ENCODE measurements at regions not wholly inside any gene's neighbourhood (a gene's known extent, or its start where the extent isn't known, plus 50 kb on each side); places are given as distances from the start of the nearest gene placed in this dataset.
"Not testable (repeated sequence)": the region's sequence is repeated elsewhere in the genome, so short reads cannot be mapped to it uniquely, and the experiment has no call there.

GRCh38 chr18:73681912-73682311 is 465.7 kb downstream of the FBXO15 start:
- no peak for DNase-seq (ENCODE audit: low spot score)

GRCh38 chr18:73681398-73681797 is 466.2 kb downstream of the FBXO15 start:
- DNase-seq (ENCODE audit: low spot score): no peak

GRCh38 chr18:73679941-73680712 is 467.5 kb downstream of the FBXO15 start:
- no peak for DNase-seq (ENCODE audit: low spot score)

GRCh38 chr18:73677450-73677849 is 470.2 kb downstream of the FBXO15 start:
- DNase-seq (ENCODE audit: low spot score): no peak

- no peak for DNase-seq (ENCODE audit: low spot score)
Observed at GRCh38 chr18:73674125-73674865, 473.3 kb downstream of the FBXO15 start.

- DNase-seq (ENCODE audit: low spot score): not testable (repeated sequence)
Observed at GRCh38 chr18:73671480-73671879, 476.2 kb downstream of the FBXO15 start.

GRCh38 chr18:73670524-73670923 is 477.1 kb downstream of the FBXO15 start:
- DNase-seq (ENCODE audit: low spot score): peak; percentile 4

GRCh38 chr18:73670039-73670438 is 477.6 kb downstream of the FBXO15 start:
- no peak for DNase-seq (ENCODE audit: low spot score)

- DNase-seq (ENCODE audit: low spot score): no peak
Observed at GRCh38 chr18:73669297-73669696, 478.3 kb downstream of the FBXO15 start.

- no peak for DNase-seq (ENCODE audit: low spot score)
Observed at GRCh38 chr18:73668051-73668450, 479.6 kb downstream of the FBXO15 start.

GRCh38 chr18:73666772-73667171 is 480.9 kb downstream of the FBXO15 start:
- DNase-seq (ENCODE audit: low spot score): no peak

GRCh38 chr18:73664896-73665295 is 482.7 kb downstream of the FBXO15 start:
- DNase-seq (ENCODE audit: low spot score): no peak

GRCh38 chr18:73663581-73663980 is 484.1 kb downstream of the FBXO15 start:
- no peak for DNase-seq (ENCODE audit: low spot score)

GRCh38 chr18:73662421-73662820 is 485.2 kb downstream of the FBXO15 start:
- no peak for DNase-seq (ENCODE audit: low spot score)

- no peak for DNase-seq (ENCODE audit: low spot score)
Observed at GRCh38 chr18:73660931-73661856, 486.4 kb downstream of the FBXO15 start.

GRCh38 chr18:73656691-73657090 is 490.9 kb downstream of the FBXO15 start:
- no peak for DNase-seq (ENCODE audit: low spot score)

- DNase-seq (ENCODE audit: low spot score): no peak
Observed at GRCh38 chr18:73653827-73654226, 493.8 kb downstream of the FBXO15 start.

GRCh38 chr18:73653251-73653650 is 494.4 kb downstream of the FBXO15 start:
- no peak for DNase-seq (ENCODE audit: low spot score)

- no peak for DNase-seq (ENCODE audit: low spot score)
Observed at GRCh38 chr18:73647391-73647790, 500.2 kb downstream of the FBXO15 start.

- DNase-seq (ENCODE audit: low spot score): no peak
Observed at GRCh38 chr18:73646772-73647171, 500.9 kb downstream of the FBXO15 start.

GRCh38 chr18:73646196-73646595 is 501.4 kb downstream of the FBXO15 start:
- no peak for DNase-seq (ENCODE audit: low spot score)

- DNase-seq (ENCODE audit: low spot score): no peak
Observed at GRCh38 chr18:73645160-73645715, 502.4 kb downstream of the FBXO15 start.

Data from SW480 (cell line).